Tibial artery (tissue), 4 donors: ENCODE measurements at regions not wholly inside any gene's neighbourhood (a gene's known extent, or its start where the extent isn't known, plus 50 kb on each side); places are given as distances from the start of the nearest gene placed in this dataset.

Experiments used
- DNase-seq, 2 donors: peaks; one replicate each; pipeline ENCODE4 v3.0.0-alpha.2; 2019
- H3K27ac ChIP-seq, 2 donors: fragments of 200-600 bp; sonication (generic) in 1 of 2; 1 replicate in 1 of 2; 2 replicates in 1 of 2; pipeline ENCODE4 v1.5.1; 2018 to 2019; ENCODE audit warnings: mild to moderate bottlenecking in 1 of 2
- H3K27me3 ChIP-seq, 2 donors: fragments of 200-600 bp; sonication (generic) in 1 of 2; one replicate each; pipeline versions ENCODE4 v1.5.1 to v1.6.0; 2016 to 2019
- H3K36me3 ChIP-seq, 3 donors: fragments of 200-600 bp; sonication (generic) in 2 of 3; one replicate each; pipeline ENCODE4 v1.5.1; 2016 to 2019; ENCODE audit warnings: mild to moderate bottlenecking in 2 of 3
- H3K4me1 ChIP-seq, 4 donors: fragments of 200-600 bp; sonication (generic) in 2 of 4; 1 replicate in 3 of 4; 2 replicates in 1 of 4; pipeline ENCODE4 v1.5.1; 2016 to 2019
- H3K4me3 ChIP-seq, 2 donors: fragments of 200-600 bp; sonication (generic) in 1 of 2; 1 replicate in 1 of 2; 2 replicates in 1 of 2; pipeline ENCODE4 v1.5.1; 2018 to 2019; ENCODE audit warnings: mild to moderate bottlenecking in 2 of 2
- H3K9me3 ChIP-seq, 3 donors: fragments of 200-600 bp; sonication (generic) in 1 of 3; one replicate each; pipeline ENCODE4 v1.5.1; 2016 to 2019
- intact Hi-C: fragments of 100-400 bp; cut with DNase I; formaldehyde crosslinking; loops from one replicate; pipeline ENCODE4 v1.15.0; 2023; ENCODE audit warnings: low total_unique reads
- TF ChIP-seq, protein P1 (sequence below), 2 experiments: fragments of 200-600 bp in 1 of 2; fragments of 450-650 bp in 1 of 2; IDR thresholded peaks; one replicate each; pipeline ENCODE4 v1.5.1; 2017 to 2019; ENCODE audit warnings: antibody characterized with exemption in 2 of 2, mild to moderate bottlenecking in 1 of 2, moderate library complexity in 1 of 2

DNA sequence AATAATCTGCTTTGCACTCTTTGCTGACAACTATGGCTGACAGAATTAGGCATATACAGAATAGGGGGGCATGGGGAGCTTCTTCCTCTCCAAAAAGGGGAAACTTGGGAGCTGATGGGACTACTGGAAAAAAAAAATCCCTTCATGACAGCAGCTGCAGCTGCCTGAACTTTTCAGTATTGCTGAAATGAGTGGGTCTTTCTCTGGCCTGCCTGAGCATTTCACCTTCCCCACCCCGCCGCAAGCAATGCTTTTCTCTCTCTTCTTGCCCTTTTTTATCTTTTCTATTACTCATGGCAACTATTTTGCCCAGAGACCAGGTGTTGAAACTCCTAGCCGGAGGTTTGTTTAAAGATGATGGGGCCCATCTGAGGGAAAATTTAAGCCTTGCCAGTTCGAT lies 244.9 kb downstream of the SEMA3D start:
- TF ChIP-seq, protein P1, sequence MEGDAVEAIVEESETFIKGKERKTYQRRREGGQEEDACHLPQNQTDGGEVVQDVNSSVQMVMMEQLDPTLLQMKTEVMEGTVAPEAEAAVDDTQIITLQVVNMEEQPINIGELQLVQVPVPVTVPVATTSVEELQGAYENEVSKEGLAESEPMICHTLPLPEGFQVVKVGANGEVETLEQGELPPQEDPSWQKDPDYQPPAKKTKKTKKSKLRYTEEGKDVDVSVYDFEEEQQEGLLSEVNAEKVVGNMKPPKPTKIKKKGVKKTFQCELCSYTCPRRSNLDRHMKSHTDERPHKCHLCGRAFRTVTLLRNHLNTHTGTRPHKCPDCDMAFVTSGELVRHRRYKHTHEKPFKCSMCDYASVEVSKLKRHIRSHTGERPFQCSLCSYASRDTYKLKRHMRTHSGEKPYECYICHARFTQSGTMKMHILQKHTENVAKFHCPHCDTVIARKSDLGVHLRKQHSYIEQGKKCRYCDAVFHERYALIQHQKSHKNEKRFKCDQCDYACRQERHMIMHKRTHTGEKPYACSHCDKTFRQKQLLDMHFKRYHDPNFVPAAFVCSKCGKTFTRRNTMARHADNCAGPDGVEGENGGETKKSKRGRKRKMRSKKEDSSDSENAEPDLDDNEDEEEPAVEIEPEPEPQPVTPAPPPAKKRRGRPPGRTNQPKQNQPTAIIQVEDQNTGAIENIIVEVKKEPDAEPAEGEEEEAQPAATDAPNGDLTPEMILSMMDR (IDR thresholded peaks at IDR 0.05) = no peak
- Histone ChIP-seq H3K9me3 (peaks cover 0 to 8% (median 0%) of the 10 kb centered on the region in 3 donors), H3K27me3 (no peaks in the 10 kb centered on the region), H3K4me1 (peaks cover 0 to 12% (median 2%) of the 10 kb centered on the region in 4 donors), H3K36me3 (no peaks in the 10 kb centered on the region), H3K4me3 (no peak overlapping the region), H3K27ac (no peak overlapping the region)
- no peak for DNase-seq
- intact Hi-C loops = no loop called here

DNA sequence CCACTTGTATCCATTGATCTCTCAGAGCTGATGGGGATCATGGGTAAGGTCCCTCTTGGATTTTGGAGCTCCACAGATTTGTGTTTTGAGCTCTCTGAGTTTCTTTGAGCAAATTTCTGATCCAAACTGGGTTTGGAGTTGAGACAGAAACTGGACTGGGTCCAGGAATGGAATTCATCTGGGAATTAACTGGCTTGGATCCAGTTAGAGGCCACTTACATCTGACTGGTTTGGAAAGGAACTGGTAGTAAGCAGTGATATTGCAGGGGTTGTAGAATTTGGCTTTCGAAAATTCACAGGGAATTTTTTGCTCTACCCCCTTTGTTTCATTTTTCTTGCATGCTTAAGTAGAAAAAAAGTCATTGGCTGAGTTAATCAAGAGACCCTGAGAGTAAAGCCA lies 245.6 kb downstream of the SEMA3D start:
- TF ChIP-seq, protein P1 (IDR thresholded peaks at IDR 0.05) = no peak
- intact Hi-C loops = no loop called here
- DNase-seq = no peak
- H3K9me3 ChIP-seq = peaks cover 0 to 8% (median 0%) of the 10 kb centered on the region in 3 donors
- H3K4me3 ChIP-seq = no peak overlapping the region
- no peaks in the 10 kb centered on the region for H3K36me3 ChIP-seq
- H3K4me1 ChIP-seq = peaks cover 0 to 12% (median 2%) of the 10 kb centered on the region in 4 donors
- H3K27me3 ChIP-seq = no peaks in the 10 kb centered on the region
- no peak overlapping the region for H3K27ac ChIP-seq

DNA sequence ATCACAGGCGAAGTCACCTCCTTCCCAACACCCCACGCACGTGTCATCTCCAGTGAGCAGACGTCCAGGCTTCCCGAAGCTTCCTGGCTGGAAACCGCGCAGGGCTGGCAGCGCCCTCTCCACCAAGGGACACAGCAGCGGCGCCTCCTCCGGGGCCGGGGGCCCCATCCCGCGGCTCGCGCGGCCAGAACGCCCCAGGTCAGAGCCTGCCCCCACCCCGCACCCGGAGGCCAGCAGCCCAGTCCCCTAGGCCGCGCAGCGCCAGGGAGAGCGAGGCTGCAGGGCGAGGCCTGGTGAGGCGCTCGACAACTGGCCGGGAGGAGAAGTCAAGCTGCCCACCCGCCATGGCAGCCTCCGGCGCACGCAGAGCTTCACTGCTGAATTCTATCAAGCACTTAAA lies 247.0 kb downstream of the SEMA3D start:
- intact Hi-C loops = no loop called here
- DNase-seq = no peak
- Histone ChIP-seq H3K27me3 (no peaks in the 10 kb centered on the region), H3K9me3 (peaks cover 0 to 8% (median 0%) of the 10 kb centered on the region in 3 donors), H3K4me3 (no peak overlapping the region), H3K4me1 (peaks cover 0 to 12% (median 2%) of the 10 kb centered on the region in 4 donors), H3K36me3 (no peaks in the 10 kb centered on the region), H3K27ac (no peak overlapping the region)
- TF ChIP-seq, protein P1 (IDR thresholded peaks at IDR 0.05) = no peak

DNA sequence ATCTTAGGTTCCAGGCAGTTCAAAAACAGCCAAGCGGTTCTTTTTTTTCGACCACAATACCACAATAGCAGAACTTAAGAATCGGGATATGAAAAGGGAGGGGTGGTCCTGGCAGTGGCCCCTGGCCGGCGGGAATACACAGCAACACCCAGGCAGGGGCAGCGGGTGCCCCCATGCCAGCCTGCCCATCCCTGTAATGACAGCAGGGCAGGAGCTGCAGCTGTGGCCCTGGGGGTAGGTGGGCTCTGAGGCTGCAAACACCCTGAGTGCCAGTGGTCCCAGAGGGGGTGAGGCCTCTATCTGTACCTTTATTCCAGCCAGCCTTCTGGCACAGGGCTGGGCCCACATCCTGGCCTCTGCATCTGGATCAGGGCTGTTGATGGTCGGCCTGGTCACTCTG lies 247.4 kb downstream of the SEMA3D start:
- intact Hi-C loops = no loop called here
- H3K27me3 ChIP-seq = no peaks in the 10 kb centered on the region
- H3K4me1 ChIP-seq = peaks cover 0 to 12% (median 2%) of the 10 kb centered on the region in 4 donors
- peaks cover 0 to 8% (median 0%) of the 10 kb centered on the region in 3 donors for H3K9me3 ChIP-seq
- no peak overlapping the region for H3K4me3 ChIP-seq
- no peak for DNase-seq
- H3K36me3 ChIP-seq = no peaks in the 10 kb centered on the region
- TF ChIP-seq, protein P1 (IDR thresholded peaks at IDR 0.05) = no peak
- H3K27ac ChIP-seq = no peak overlapping the region

DNA sequence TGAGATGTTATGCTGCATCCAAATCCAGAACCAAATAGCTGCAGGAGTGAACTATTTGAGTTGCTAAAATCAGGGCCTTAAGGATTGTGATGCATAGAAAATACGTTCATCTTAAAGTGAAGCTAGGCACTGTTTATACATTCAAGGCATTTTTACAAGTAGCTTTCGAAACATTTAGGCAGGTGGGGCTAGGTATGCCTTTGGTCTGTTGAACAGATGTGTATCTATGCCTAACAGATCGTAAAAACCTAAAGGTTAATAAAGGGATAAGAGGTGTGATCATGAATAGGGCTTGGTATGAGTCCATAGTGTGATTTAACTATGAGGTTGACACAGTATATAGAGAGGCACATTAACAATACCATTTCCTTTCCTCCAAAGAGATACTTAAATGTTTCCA lies 262.5 kb downstream of the SEMA3D start:
- no peak for DNase-seq
- Histone ChIP-seq H3K4me3 (no peak overlapping the region), H3K36me3 (no peaks in the 10 kb centered on the region), H3K9me3 (peaks cover 0 to 15% (median 8%) of the 10 kb centered on the region in 3 donors), H3K4me1 (peaks cover 0 to 10% (median 0%) of the 10 kb centered on the region in 4 donors), H3K27ac (no peak overlapping the region), H3K27me3 (no peaks in the 10 kb centered on the region)
- intact Hi-C loops = no loop called here
- TF ChIP-seq, protein P1 (IDR thresholded peaks at IDR 0.05) = no peak

DNA sequence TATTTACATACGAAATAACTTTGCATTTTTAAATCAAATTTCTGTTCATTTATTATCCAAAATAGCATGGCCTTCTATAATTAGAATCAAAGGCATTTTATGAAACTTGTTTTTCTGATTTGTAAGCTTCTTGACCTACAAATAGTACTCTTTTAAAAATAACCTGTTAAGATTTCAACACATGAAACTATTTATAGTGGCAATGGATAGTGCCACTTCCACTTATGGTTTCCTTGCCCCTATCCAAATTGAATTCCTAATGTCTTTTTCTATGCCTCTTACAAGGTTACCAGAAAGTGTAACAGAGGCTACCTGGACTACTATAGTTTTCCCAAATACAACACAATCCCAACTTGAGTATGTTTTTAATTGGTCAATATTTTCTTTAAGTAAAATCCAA lies 263.5 kb downstream of the SEMA3D start:
- Histone ChIP-seq H3K27me3 (no peaks in the 10 kb centered on the region), H3K36me3 (no peaks in the 10 kb centered on the region), H3K4me1 (peaks cover 0 to 10% (median 0%) of the 10 kb centered on the region in 4 donors), H3K4me3 (no peak overlapping the region), H3K27ac (no peak overlapping the region), H3K9me3 (peaks cover 0 to 15% (median 10%) of the 10 kb centered on the region in 3 donors)
- intact Hi-C loops = no loop called here
- no peak for DNase-seq
- TF ChIP-seq, protein P1 (IDR thresholded peaks at IDR 0.05) = no peak
